HepG2 (cell line): ENCODE measurements at regions not wholly inside any gene's neighbourhood (a gene's known extent, or its start where the extent isn't known, plus 50 kb on each side); places are given as distances from the start of the nearest gene placed in this dataset.

Experiments used
- ATAC-seq: fragments of 200-7000 bp; cut with Tn5 transposase; 3 replicates; pipeline ENCODE4 v1.9.1; 2020; ENCODE audit warnings: mild to moderate bottlenecking, moderate library complexity
- BruUV-seq: library from RNA; stranded (reverse); fragments of 400-500 nt; replicated peaks from 2 replicates; lab custom pipeline; 2021; lab: Mats Ljungman, UMichigan
- CTCF ChIA-PET: fragments of 300-600 bp; formaldehyde crosslinking; extraction: SDS; loops from one replicate; lab custom pipeline; 2021; ENCODE audit warnings: low total read pairs, inconsistent platforms, low intra/inter-chr PET ratio; lab: Yijun Ruan, JAX
- POLR2A ChIA-PET: fragments of 350-600 bp; sonication (Branson Sonifier 250); formaldehyde crosslinking; loops from one replicate; lab custom pipeline; 2020; ENCODE audit warnings: antibody characterized with exemption, inconsistent platforms; lab: Yijun Ruan, JAX
- DNase-seq: peaks from one replicate; pipeline ENCODE4 v3.0.0-alpha.2; 2015; ENCODE audit warnings: low spot score
- FAIRE-seq: peaks from 3 replicates; lab custom pipeline; 2011; peaks lifted over from hg19 to GRCh38; lab: Jason Lieb, UNC
- H2AFZ ChIP-seq: one replicate; pipeline ENCODE4 v1.6.1; 2011; ENCODE audit warnings: low read length, inconsistent platforms
- H3K27ac ChIP-seq: fragments of 300-600 bp; 3 replicates; pipeline ENCODE4 v1.8.0; 2011; ENCODE audit warnings: mixed run types, mild to moderate bottlenecking, mixed read lengths, low read length, inconsistent platforms; ENCODE audit not compliant: insufficient read depth; ENCODE audit errors: extremely low read length
- H3K27me3 ChIP-seq, 2 experiments: fragments of 200-600 bp in 1 of 2; 2 replicates in 1 of 2; 3 replicates in 1 of 2; pipeline versions ENCODE4 v1.6.0 to v1.8.0; 2011; ENCODE audit warnings: low read length in 2 of 2, mild to moderate bottlenecking in 2 of 2, moderate library complexity in 2 of 2, inconsistent platforms in 1 of 2; ENCODE audit not compliant: insufficient read depth in 2 of 2, control insufficient read depth in 1 of 2
- H3K36me3 ChIP-seq, 2 experiments: fragments of 200-600 bp in 1 of 2; replicated peaks in 1 of 2; 2 replicates in 1 of 2; 3 replicates in 1 of 2; pipeline versions ENCODE4 v1.5.1 to v1.8.0; 2011; ENCODE audit warnings: low read length in 2 of 2, inconsistent platforms in 1 of 2; ENCODE audit not compliant: insufficient read depth in 2 of 2, control insufficient read depth in 1 of 2
- H3K4me1 ChIP-seq: 2 replicates; pipeline ENCODE4 v1.5.1; 2012; ENCODE audit warnings: low read length, inconsistent platforms; ENCODE audit not compliant: insufficient read depth
- H3K4me2 ChIP-seq: 2 replicates; pipeline ENCODE4 v1.6.0; 2011; ENCODE audit warnings: low read depth, low read length, inconsistent platforms
- H3K4me3 ChIP-seq, 3 experiments: fragments of 200-600 bp in 1 of 3; sonication (generic), shearing (Covaris generic) in 1 of 3; replicated peaks in 1 of 3; 2 replicates each; pipeline ENCODE4 v1.5.1; 2011 to 2016; ENCODE audit warnings: low read length in 3 of 3, inconsistent platforms in 2 of 3, low read depth in 2 of 3, mild to moderate bottlenecking in 2 of 3, control low read depth in 1 of 3, mixed read lengths in 1 of 3; ENCODE audit not compliant: insufficient read depth in 1 of 3
- H3K79me2 ChIP-seq: one replicate; pipeline ENCODE4 v1.6.1; 2011; ENCODE audit warnings: low read length, inconsistent platforms; ENCODE audit not compliant: insufficient read depth
- H3K9ac ChIP-seq: 2 replicates; pipeline ENCODE4 v1.6.0; 2011; ENCODE audit warnings: mild to moderate bottlenecking, low read depth, low read length, inconsistent platforms; ENCODE audit not compliant: insufficient read depth
- H3K9me3 ChIP-seq: 2 replicates; pipeline ENCODE4 v1.5.1; 2012; ENCODE audit warnings: mild to moderate bottlenecking, low read length
- H4K20me1 ChIP-seq: 2 replicates; pipeline ENCODE4 v1.6.0; 2011; ENCODE audit warnings: inconsistent platforms, mild to moderate bottlenecking, low read length, moderate library complexity; ENCODE audit not compliant: insufficient read depth
- ATF7-NPFF ChIP-seq: sonication (generic); formaldehyde crosslinking; IDR thresholded peaks from 2 replicates; pipeline ENCODE4 v1.8.1; 2023; ENCODE audit warnings: mild to moderate bottlenecking, low read depth, missing genetic modification reagents, moderate library complexity
- IRF2 ChIP-seq: IDR thresholded peaks from 2 replicates; pipeline ENCODE4 v1.6.1; 2018; ENCODE audit warnings: missing genetic modification reagents, missing compliant biosample characterization
- KLF16 ChIP-seq, 2 experiments: sonication (generic) in 1 of 2; formaldehyde crosslinking in 1 of 2; IDR thresholded peaks; 2 replicates each; pipeline versions ENCODE4 v1.6.1 to v1.8.0; 2016 to 2023; ENCODE audit warnings: missing genetic modification reagents in 2 of 2, missing compliant biosample characterization in 1 of 2
- MAFK ChIP-seq, 2 experiments: IDR thresholded peaks in 1 of 2; conservative IDR thresholded peaks in 1 of 2; 2 replicates each; pipeline ENCODE4 v1.6.1; 2011; ENCODE audit warnings: improper control_type of control experiment in 2 of 2, low read length in 2 of 2
- NCOA2 ChIP-seq: sonication (generic); formaldehyde crosslinking; IDR thresholded peaks from 2 replicates; pipeline ENCODE4 v1.8.0; 2022; ENCODE audit warnings: inconsistent platforms
- SAFB2 ChIP-seq: sonication (generic); formaldehyde crosslinking; IDR thresholded peaks from 2 replicates; pipeline ENCODE4 v1.5.1; 2020; ENCODE audit warnings: missing genetic modification reagents, low read depth, mild to moderate bottlenecking, borderline replicate concordance
- SMC3 ChIP-seq: IDR thresholded peaks from 2 replicates; pipeline ENCODE4 v1.6.1; 2011; ENCODE audit warnings: low read length, improper control_type of control experiment
- SP2 ChIP-seq: sonication (generic); formaldehyde crosslinking; IDR thresholded peaks from 2 replicates; pipeline ENCODE4 v1.5.1; 2020; ENCODE audit warnings: mild to moderate bottlenecking, missing genetic modification reagents
- SRSF4 ChIP-seq: fragments of 200-400 bp; formaldehyde crosslinking; IDR thresholded peaks from one replicate; pipeline ENCODE4 v1.6.1; 2018; ENCODE audit warnings: mild to moderate bottlenecking, low read depth, low read length, moderate library complexity; ENCODE audit not compliant: poor library complexity, severe bottlenecking
- ZNF251 ChIP-seq: sonication (generic); formaldehyde crosslinking; IDR thresholded peaks from 2 replicates; pipeline ENCODE4 v1.9.0; 2021; ENCODE audit warnings: mild to moderate bottlenecking, missing genetic modification reagents
- ZNF546 ChIP-seq: sonication (generic); formaldehyde crosslinking; conservative IDR thresholded peaks from 2 replicates; pipeline ENCODE4 v1.8.1; 2023; ENCODE audit warnings: mild to moderate bottlenecking, missing genetic modification reagents
- ZNF570 ChIP-seq: sonication (generic); formaldehyde crosslinking; IDR thresholded peaks from 2 replicates; pipeline ENCODE4 v1.4.0; 2020; ENCODE audit warnings: mild to moderate bottlenecking, missing genetic modification reagents, borderline replicate concordance
- WGBS: methylation state at CpG from one replicate; pipeline ENCODE4 v1.1.6; 2017; ENCODE audit warnings: low lambda C conversion rate; 5-methylcytosine and 5-hydroxymethylcytosine counted together
- in situ Hi-C: cut with HindIII; loops from 2 replicates; pipeline ENCODE4 v1.10.0; 2017; ENCODE audit warnings: low pct_unique_long_range_greater_than_20kb; ENCODE audit not compliant: extremely low pct_ligation_motif_present
- intact Hi-C: fragments of 100-400 bp; cut with micrococcal nuclease; formaldehyde crosslinking; loops from one replicate; pipeline ENCODE4 v1.10.0; 2022; ENCODE audit not compliant: unreplicated experiment
- TF ChIP-seq, protein P1 (sequence below): sonication (generic); formaldehyde crosslinking; IDR thresholded peaks from 2 replicates; pipeline ENCODE4 v1.4.0; 2020; ENCODE audit warnings: missing genetic modification reagents
- TF ChIP-seq, protein P2 (sequence below): sonication (generic); formaldehyde crosslinking; conservative IDR thresholded peaks from 2 replicates; pipeline ENCODE4 v1.5.0; 2020; ENCODE audit warnings: missing genetic modification reagents
- TF ChIP-seq, protein P3 (sequence below): sonication (generic); formaldehyde crosslinking; IDR thresholded peaks from 2 replicates; pipeline ENCODE4 v1.4.0; 2020; ENCODE audit warnings: missing genetic modification reagents

GRCh38 chr7:148503900-148504487 lies 86.6 kb upstream of the C7orf33 start (continued):
- no peak for TF ChIP-seq ATF7-NPFF (CRISPR knock-in tag)
- TF ChIP-seq MAFK (conservative IDR thresholded peaks at IDR 0.05 in 1 of 2, IDR thresholded peaks at IDR 0.05 in 1 of 2; ENCODE audit: low read length in 2 of 2), result peak; percentile 86 to 92
- TF ChIP-seq SMC3, result peak; percentile 75

GRCh38 chr7:148505645-148506375 lies 84.8 kb upstream of the C7orf33 start:
- Histone ChIP-seq H3K9ac (no peak overlapping the region), H3K27ac (no peak overlapping the region), H4K20me1 (no peaks in the 10 kb centered on the region), H3K4me3 (no peak overlapping the region), H3K4me2 (no peak overlapping the region), H3K79me2 (no peaks in the 10 kb centered on the region), H3K9me3 (no peaks in the 10 kb centered on the region), H2AFZ (no peak overlapping the region), H3K36me3 (no peaks in the 10 kb centered on the region), H3K4me1 (peaks cover 14% of the 10 kb centered on the region; the same call in 1 of the 2 replicates), H3K27me3 (peaks cover 0 to 15% of the 10 kb centered on the region in 2 experiments; a peak in 2 of 5 replicates)
- in situ Hi-C loops (loop anchor here (10.0 kb wide), 1 partner anchor 459 kb away; no protein-coding TSS in a partner anchor), intact Hi-C loops (no loop called here)
- no TSS peak for BruUV-seq
- no peak for DNase-seq
- ChIA-PET POLR2A (no interaction called here), CTCF (no interaction called here)
- no peak for FAIRE-seq
- no peak for ATAC-seq
- WGBS, result 30% methylated on average over 7 of the region's 7 CpGs
- TF ChIP-seq KLF16 (CRISPR knock-in tag; IDR thresholded peaks at IDR 0.05) (no peak), SAFB2 (CRISPR knock-in tag) (no peak), ZNF546 (CRISPR knock-in tag) (no peak), SRSF4 (no peak), IRF2 (CRISPR knock-in tag) (no peak), NCOA2 (CRISPR knock-in tag) (no peak), ZNF251 (CRISPR knock-in tag) (no peak), SP2 (CRISPR knock-in tag) (no peak), ZNF570 (CRISPR knock-in tag) (no peak)
- TF ChIP-seq, protein P1, sequence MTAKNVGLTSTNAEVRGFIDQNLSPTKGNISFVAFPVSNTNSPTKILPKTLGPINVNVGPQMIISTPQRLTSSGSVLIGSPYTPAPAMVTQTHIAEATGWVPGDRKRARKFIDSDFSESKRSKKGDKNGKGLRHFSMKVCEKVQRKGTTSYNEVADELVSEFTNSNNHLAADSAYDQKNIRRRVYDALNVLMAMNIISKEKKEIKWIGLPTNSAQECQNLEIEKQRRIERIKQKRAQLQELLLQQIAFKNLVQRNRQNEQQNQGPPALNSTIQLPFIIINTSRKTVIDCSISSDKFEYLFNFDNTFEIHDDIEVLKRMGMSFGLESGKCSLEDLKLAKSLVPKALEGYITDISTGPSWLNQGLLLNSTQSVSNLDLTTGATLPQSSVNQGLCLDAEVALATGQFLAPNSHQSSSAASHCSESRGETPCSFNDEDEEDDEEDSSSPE (CRISPR knock-in tag), result no peak
- TF ChIP-seq, protein P2, sequence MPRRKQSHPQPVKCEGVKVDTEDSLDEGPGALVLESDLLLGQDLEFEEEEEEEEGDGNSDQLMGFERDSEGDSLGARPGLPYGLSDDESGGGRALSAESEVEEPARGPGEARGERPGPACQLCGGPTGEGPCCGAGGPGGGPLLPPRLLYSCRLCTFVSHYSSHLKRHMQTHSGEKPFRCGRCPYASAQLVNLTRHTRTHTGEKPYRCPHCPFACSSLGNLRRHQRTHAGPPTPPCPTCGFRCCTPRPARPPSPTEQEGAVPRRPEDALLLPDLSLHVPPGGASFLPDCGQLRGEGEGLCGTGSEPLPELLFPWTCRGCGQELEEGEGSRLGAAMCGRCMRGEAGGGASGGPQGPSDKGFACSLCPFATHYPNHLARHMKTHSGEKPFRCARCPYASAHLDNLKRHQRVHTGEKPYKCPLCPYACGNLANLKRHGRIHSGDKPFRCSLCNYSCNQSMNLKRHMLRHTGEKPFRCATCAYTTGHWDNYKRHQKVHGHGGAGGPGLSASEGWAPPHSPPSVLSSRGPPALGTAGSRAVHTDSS, result no peak
- TF ChIP-seq, protein P3, sequence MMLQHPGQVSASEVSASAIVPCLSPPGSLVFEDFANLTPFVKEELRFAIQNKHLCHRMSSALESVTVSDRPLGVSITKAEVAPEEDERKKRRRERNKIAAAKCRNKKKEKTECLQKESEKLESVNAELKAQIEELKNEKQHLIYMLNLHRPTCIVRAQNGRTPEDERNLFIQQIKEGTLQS (CRISPR knock-in tag), result no peak
